Stimulated activated CD4-positive, alpha-beta T cell treated with anti-CD3 and anti-CD28 coated beads, Interleukin-15, amount 100 ng/mL, for 48 hours (primary cell): ENCODE measurements at regions not wholly inside any gene's neighbourhood (a gene's known extent, or its start where the extent isn't known, plus 50 kb on each side); places are given as distances from the start of the nearest gene placed in this dataset.
A peak's percentile ranks its signal among the peaks of the same experiment; 100 is the strongest.

Experiments
- DNase-seq, 2 donors: peaks; one replicate each; pipeline ENCODE4 v3.0.0-alpha.2; 2020; ENCODE audit warnings: low read depth in 2 of 2

DNA sequence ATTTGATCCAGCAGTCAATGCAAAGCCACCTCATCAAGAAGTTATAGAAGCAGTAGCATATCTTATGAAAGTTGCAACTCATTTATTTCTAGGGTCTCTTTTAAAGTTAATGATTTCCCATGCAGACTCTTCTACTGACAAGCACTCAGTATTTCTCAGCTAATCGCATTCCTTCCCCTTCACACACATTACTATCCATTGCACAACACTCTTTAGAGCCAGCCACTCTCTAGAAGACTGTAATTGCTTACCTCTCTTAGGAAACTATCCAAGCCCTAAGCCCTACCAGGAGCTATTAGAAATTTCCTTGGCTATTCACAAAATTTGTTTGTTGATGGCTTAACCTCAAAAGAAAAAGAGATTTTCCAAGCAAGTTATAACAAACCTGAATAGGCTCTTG lies 106.0 kb downstream of the ADAMTS1 start:
- DNase-seq, result no peak

DNA sequence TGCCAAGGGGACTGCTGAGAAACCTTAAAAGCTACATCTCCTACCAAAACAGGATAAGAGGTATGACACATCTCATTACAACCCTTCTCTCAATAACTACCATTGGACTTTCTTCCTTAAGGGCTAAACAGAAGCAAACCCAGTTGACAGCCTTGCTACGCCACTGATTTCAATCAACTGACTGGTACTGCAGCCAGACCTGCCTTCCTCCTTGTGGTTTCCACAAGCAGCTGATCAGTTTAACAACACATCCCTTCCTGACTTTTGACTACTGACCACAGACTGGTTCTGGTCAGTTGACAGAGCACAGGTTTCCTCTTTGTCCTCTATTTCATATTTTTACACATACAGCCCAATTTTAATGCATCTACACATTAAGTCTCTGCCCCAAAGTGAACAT lies 108.8 kb downstream of the ADAMTS1 start:
- DNase-seq, result no peak

DNA sequence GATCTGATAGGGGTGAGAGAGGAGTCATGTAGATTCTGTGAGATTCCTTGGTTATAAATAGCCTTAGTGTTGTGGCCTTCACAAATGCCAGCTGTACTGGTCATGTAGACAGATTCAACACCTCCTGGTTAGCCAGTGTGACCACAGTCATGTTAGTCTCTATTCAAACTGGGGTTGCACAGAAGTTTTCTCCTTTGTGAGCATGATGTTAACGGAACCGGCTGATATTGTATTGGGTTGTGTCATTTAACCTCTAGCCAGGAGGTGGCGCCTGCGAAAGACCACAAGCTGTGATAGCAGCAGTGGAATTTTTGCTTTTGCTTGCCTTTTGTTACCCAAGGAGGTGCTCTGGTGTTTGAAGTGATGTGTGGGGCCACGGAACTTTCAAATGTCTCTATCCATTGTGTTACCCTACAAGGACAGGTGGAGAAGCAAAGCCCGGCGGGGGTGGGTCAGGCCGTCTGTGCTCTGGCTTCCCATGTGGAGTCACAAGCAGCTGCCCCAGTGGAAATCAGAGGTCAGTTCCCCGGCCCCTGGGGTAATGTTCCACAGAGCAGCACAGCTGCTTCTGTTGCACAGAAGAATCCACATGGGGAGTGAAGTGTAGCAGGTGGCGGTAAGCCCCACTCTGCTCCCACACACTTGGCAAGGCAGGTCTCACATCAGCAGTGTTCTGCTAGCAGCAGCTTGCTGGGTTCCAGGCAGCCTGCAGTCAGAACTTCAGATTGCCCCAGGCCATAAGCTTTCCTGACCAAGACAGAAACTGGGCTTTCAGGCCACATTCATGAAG lies 112.6 kb downstream of the ADAMTS1 start:
- peak in 1 of 2 donors; percentile 3 for DNase-seq

DNA sequence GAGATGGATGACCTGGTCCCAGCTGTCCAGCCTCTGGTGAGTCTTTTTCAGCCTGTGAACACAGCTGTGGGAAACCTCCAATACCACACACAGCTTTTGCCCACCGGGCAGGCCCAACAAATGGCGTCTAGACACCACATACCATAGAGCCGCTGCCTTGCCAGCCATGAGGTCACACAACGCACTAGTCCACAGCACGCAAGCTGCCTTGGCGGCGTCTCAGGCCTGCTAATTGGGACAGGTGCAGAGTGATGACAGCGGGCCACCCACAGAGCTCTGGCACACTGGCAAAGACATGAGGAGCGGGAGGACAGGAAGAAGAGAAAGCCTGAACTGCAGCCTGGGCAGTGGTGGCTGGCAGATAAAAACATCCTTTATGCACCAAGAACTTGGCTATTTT lies 125.5 kb downstream of the ADAMTS1 start:
- DNase-seq, result no peak

DNA sequence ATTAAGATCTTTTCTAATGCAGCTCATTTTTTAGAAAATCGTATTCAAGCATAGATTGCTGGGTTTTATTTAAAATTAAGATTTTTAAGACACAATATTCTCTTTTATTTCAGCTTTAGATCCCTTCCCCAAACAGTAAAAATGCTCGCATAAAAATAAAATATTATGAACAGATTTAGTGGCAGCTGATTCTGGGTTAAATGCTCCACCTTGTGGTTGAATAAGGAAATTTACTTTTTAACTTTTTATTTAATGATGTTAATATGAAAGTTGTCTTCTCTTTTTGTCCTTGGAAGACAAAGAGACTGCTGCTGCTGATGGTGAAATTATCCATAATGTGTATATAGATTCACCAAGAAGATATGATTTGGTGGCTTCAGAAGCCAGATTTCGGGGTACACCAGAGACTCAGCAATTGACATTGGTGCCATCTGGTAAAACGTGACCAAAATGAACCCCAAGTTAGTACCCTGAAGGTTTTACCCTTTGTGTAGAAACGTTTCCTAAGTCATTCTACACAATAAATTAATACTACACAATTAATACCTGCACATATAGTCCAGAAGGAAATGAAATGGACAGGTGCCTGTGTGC lies 128.0 kb downstream of the ADAMTS1 start:
- DNase-seq, result no peak

DNA sequence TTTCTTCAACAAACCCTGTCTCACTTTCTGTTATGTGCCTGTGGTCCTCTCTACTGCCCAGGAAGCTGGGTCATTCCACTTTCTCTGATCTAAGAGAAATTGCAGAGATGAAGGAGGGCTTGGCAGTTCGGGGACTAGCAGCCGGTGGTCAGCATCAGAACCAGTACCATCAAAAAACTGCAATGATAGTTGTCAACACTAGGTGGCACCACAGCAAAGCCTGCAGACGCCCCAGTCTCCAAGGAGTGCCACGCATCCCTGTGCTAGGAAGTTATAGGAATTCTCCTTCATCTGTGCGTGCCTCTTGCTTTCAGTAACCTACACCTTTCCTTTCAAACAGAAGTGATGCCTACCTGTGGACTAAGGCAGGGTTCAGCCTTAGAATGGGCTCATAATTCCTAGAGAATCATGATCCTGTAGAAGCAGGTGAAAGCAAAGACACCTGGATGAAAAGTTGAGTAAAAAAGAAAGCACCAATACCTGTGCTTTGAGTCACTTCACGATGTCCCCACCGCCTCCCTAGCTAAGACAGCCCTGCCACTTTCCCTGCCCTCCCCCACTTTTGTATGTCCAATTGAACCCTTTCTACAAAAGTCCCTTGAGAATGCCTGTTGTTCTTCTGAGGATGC lies 129.2 kb downstream of the ADAMTS1 start:
- DNase-seq, result no peak

DNA sequence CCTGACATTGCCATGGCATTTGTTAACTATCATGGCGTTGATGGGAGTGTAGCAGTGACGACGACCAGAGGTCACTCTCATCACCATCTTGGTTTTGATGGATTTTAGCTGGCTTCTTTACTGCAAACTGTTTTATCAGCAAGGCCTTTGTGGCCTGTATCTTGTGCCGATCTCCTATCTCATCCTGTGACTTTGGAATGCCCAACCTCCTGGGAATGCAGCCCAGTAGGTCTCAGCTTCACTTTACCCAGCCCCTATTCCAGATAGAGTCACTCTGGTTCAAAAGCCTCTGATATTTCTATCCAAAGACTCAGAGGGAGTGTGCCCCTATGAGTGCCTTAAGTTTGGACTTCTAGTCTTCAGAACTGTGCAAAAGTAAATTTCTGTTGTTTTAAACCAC lies 130.1 kb downstream of the ADAMTS1 start:
- DNase-seq, result no peak

DNA sequence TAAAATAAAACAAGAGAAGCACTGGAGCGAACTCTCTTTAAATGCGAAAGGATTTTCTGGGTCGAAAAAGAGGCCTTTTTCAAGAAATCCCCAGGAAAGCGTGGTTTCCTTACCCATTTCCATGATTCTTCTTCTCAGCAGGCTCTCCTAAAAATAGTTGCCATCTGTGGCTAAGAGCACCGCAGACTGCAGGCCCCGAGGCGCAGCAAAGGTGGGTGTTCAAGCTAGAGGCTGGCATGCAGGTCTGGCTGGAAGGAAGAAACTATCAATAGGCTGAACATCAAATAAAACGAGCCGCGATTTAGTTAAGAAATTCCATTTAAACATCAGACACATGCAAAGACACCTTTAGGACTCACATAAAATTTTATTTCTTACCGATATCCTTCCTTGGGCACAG lies 135.1 kb downstream of the ADAMTS1 start:
- no peak for DNase-seq

DNA sequence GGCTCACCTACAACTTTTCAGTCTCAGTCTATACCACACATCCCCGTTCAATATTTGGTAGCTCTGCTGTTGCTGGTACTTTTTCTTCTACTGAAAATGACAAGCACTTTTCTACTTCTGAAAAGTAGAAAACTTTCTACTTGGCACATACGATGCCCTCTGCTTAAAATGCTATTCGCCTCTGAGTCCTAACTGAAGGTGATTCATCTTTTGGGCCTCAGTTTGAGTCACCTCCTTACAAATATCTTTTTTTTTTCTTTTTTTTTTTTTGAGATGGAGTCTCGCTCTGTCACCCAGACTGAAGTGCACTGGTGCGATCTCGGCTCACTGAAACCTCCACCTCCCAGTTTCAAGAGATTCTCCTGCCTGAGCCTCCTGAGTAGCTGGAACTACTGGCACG lies 136.0 kb upstream of the CYYR1 start:
- no peak for DNase-seq

DNA sequence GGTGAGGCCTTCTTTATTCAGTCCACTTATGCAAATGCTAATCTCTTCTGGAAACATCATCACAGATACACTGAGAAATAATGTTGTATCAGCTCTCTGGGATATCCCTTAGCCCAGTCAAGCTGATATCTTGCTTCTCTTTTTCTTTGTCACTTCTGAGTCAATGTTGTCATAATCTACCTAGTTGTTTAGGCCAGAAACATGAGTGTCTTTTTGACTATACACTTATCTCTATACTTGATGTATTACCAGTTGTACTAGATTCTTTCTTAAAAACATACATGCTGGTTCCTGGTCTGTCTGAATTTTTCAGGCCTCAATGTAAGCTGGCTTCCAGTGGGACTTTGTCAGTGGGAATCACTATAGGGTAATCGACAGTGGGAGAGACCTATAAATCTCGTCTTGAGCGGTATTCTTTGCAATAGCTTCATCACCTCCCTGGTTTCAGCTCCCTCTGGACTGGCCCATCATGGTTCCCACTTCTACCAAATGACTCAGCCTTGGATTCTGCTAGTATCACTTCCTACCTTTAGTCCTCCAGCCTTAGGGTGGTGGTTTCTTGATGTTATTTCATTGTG lies 135.2 kb upstream of the CYYR1 start:
- no peak for DNase-seq

DNA sequence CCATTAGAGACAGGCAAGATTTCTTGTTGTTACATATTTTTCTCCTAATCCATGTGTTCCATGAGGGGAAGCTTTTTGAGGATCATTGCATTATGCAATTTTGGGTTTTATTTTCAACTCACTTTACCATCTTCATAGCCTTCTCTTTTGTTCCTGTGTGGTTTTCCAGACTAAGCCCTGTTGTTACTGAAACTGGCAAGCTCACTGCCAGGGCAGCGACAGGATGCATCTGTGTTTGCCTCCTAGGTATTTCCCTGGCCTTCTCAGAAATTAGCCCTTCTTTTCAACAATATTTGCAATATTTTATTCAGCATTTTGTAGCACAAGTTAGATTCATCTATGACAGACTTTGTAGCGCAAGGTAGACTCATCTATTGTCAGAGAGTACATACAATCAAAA lies 134.2 kb upstream of the CYYR1 start:
- no peak for DNase-seq

DNA sequence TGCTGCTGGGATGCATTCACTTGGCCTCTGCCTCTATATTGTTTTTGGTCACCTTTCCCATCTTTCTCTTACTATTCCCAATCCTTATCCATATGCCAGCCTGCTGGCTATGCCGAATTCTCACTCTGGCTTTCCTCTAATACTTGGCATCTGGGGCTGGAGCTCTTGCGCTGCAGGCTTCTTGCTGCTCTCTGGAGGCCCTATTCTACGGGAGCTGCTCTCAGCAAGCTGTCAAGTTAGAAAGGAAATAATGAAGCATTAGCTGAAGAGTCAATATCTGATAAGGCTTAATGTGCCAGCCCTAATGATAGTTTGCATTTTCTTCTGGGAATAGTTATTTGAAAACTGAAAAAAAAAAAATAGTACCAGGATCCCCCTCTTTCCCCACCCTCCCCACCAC lies 125.3 kb upstream of the CYYR1 start:
- no peak for DNase-seq

DNA sequence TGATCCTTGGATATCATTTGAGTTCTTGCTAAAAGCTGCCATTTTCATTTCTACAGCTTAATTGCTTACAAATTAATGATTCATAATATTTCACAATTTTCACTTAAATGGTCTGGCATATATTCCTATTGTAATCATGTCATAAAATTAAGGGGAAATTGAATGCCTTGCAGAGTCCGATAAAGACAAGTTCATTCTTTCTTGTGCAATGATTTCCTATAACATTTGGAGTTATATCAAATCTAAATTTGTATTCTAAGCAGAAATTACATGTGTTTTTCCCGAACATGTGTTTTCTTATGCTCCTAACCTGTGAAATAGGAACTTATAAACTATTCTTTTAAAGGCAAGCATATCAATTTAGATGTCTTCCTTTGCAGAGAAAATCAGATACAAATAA lies 118.3 kb upstream of the CYYR1 start:
- no peak for DNase-seq

DNA sequence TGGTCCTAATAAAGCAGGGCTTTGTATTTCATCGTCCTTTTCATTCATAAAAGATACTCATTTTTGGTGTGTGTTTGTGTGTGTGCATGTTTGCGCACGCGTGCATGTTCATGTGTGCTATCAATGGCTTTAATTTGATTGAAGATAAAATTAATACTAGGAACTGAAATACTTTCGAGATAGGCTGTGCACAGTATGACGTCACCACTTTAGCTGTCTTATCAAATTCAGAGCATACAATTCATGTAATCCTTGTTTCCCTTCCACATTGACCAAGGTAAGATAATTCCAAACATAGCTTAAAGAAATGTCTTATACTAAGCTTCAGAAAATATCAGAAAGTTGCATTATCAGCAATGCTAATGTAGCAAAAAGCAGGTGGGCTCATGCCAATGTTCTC lies 113.6 kb upstream of the CYYR1 start:
- no peak for DNase-seq

DNA sequence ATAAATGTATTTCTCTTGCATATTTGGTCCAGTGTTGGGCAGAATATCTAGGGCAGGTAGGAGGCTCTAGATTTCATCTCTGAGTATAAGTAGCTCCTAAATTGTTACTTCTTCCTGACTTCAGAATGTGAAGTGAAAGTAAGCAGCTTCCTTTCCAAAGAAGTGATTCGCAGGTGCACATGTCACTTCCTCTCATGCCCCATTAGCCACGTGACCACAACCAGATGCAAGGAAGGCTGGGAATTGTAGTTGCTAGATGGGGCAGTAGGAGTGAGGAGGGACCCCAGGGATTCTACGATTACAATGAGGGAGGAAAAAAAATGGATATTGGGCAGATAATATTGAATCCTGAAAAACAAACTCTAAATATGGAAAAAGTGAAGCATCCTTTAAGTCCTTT lies 113.2 kb upstream of the CYYR1 start:
- DNase-seq, result peak; percentile 3 to 13

DNA sequence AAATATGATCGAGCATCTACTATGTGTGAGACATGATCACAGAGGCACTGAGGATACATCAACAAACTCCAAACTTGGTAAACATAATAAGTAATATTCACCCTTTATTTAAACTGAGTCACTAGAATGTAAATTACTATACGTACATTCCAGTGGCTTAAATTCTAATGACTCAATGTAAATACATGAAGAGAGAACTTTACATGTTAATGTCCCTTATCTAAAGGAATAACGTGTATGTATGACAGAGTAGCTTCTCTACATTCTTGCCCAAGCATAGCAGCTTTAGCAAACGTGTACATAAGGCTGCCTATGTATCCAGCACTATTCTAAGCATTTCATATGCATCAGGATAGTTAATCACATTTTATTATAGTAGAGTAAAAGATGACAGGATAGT lies 111.8 kb upstream of the CYYR1 start:
- DNase-seq, result no peak

DNA sequence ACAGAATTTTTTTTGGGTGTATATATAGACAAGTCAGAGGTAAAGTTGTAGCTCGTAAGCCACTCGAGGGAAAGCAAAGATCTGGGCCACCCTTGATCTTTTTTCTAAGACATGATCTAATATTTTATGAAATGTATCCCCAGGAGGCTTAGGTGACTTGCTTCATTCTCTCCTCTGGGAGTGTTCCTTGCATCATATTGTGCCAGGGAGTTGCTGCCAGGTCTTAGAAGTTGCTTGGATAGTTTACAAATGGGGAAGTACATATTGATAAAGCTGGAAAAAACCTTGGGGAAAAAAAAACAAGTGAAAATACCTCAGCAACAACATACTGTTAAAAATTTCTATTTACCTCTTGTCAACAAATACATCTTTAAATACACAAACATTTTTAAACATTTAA lies 110.9 kb upstream of the CYYR1 start:
- DNase-seq, result no peak

DNA sequence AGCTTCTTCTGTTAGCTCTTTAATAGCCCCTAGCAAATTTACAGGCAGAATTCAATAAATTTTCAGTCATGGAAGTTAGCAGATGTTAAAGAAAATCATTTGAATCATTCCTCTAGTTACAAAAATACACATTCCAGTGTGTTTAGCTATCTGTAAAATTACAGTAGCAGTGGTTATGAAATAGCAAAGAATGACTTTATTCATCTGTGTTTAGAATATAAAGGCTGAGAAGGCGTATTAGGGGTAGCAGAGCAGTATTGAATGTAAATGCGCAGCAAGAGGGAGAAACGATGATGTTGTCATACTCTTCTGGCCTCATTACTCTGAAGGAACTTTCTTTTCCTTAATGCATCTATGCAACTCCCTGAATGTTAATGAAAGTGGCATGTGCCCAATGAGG lies 106.2 kb upstream of the CYYR1 start:
- DNase-seq, result no peak

DNA sequence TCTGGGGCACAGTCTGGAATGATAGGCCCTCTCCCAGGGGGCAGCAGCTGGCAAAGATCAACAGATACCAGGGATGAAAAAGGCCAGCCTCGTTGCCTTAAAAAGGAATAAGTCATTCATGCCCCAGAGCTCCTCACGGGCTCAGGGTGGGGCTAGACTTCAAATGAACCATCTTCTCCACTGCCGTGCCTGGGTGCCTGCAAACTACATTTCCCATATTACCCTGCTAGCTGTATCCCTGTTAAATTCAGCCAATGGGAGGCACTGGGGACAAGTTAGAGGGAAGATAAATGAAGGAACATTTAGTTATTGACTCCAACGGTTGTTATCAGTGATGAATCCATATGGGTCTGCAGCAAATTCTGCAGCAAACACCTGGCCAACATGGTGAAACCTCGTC lies 101.2 kb upstream of the CYYR1 start:
- no peak for DNase-seq

DNA sequence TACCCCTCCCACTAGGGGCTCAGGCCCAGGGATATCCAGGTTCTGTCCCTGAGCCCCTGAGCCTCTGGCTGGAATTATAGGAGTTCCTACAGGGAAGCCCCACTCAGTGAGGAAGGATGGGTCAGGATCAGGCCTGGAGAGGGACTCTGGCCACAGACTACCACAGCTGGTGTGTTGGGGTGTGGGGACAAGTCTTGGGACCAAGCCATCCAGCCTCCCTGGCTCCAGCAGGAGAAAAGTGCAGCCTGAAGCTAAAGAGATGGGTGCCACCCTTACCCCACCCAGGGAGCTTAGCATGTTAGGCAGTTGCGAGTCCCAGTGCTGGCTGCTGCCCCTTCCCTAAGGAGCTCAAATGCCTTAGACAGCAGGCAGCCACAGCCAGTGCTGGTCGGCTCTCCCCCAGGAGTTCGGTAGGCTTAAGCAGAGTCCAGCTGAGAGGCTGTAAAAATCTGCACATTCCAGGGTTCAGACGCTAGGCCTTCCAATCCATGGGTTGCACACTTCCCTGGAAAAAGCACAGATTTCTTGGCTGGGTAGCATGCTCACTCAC lies 96.2 kb upstream of the CYYR1 start:
- DNase-seq, result no peak

DNA sequence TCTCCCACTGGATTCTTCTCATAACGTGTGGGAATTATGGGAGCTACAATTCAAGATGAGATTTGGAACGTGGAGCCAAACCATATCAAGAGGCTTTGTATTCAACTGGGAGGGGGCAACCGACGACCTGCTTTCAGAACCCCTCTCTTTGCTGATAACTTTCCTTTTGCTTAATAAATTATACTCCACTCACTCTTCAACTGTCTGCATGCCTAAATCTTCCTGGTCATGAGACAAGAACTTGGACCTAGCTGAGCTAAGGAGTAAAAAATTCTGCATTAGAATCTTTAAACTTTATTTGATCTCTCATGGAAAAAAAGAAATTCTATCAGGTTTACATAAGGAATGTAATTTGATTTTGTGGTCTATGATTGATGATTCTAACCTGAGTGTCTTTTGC lies 86.7 kb upstream of the CYYR1 start:
- DNase-seq, result no peak

DNA sequence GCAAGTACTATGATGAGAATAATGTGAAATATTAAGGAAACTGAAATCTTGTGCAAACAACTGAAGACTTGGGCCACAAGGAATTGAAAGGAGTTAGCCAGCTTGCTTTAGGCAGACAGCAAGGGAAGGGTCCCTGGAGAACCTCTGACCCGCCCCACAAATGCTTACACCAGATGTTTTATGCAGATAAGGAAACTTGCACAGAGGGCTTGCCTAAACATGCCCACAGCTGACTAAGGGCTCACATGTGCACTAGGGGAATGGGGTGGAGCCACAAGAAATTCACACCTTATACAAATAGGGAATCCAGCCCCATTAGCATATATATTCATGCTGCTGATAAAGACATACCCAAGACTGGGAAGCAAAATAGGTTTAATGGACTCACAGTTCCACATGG lies 86.1 kb upstream of the CYYR1 start:
- no peak for DNase-seq

DNA sequence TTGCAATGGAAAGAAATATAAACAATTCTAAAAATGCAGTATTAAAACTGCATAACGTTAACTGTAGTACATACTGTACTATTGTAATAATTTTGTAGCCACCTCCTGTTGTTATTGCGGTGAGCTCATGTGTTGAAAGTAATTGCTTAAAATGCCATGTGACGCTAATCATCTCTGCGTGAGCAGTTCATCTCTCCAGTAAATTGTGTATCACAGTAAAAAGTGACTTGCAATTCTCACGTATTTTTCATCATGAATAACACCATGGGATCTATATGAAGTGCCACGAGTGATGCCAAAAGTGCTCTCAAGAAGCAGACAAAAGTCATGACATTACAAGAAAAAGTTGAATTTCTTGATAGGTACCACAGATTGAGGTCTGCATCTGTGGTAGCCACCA lies 82.4 kb upstream of the CYYR1 start:
- no peak for DNase-seq
